ENCODE measurements at regions not wholly inside any gene's neighbourhood (a gene's known extent, or its start where the extent isn't known, plus 50 kb on each side); places are given as distances from the start of the nearest gene placed in this dataset.

GRCh38 chr14:98249476-98249875 is 1022.5 kb downstream of the BCL11B start:
- H3K4me1 ChIP-seq, result no peaks in the 10 kb centered on the region
- intact Hi-C loops (cut with DNase I), result no loop called here
- no peak for TF ChIP-seq CTCF (IDR thresholded peaks at IDR 0.05)
- TF ChIP-seq EP300 (IDR thresholded peaks at IDR 0.05), result no peak
- no peak for TF ChIP-seq POLR2AphosphoS5 (IDR thresholded peaks at IDR 0.05)
- TF ChIP-seq POLR2A (IDR thresholded peaks at IDR 0.05; ENCODE audit: low read depth), result no peak
- H3K27ac ChIP-seq (replicated peaks in 1 of 4), result no peak overlapping the region
- DNase-seq (ENCODE audit: extremely low spot score), result no peak
- WGBS, result 72% methylated on average over 2 of the region's 2 CpGs
- H3K36me3 ChIP-seq, result no peaks in the 10 kb centered on the region
- peaks cover 0 to 4% (median 0%) of the 10 kb centered on the region in 4 donors for H3K27me3 ChIP-seq
- no peak overlapping the region for H3K4me3 ChIP-seq
- no peaks in the 10 kb centered on the region for H3K9me3 ChIP-seq

DNA sequence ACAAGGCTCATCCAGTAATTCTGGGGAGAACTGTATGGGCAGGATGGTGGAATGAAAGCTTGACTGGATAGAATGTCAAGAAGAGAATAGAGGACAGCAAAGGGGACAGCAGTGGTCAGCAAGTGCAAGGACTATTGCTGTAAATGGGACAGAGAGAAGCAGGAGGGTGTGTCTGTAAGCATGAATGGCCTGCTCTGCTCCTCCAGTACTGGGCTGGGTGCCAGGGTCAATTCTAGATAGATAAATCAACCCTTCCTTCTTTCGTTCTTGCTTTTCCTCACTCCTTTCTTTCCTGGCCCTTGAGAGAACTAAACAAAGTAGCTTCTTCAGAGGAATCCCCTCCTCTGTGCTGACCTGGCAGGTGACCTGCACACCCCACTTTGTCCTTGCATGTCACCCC is 1019.2 kb downstream of the BCL11B start:
- TF ChIP-seq POLR2A (IDR thresholded peaks at IDR 0.05; ENCODE audit: low read depth) (no peak), EP300 (IDR thresholded peaks at IDR 0.05) (no peak), CTCF (IDR thresholded peaks at IDR 0.05) (no peak), POLR2AphosphoS5 (IDR thresholded peaks at IDR 0.05) (no peak)
- no peak for DNase-seq (ENCODE audit: extremely low spot score)
- WGBS, result 16% methylated on average over 1 of the region's 1 CpG
- Histone ChIP-seq H3K4me3 (no peak overlapping the region), H3K27me3 (peaks cover 0 to 4% (median 0%) of the 10 kb centered on the region in 4 donors), H3K27ac (replicated peaks in 1 of 4) (no peak overlapping the region), H3K36me3 (no peaks in the 10 kb centered on the region), H3K4me1 (no peaks in the 10 kb centered on the region), H3K9me3 (no peaks in the 10 kb centered on the region)
- intact Hi-C loops (cut with DNase I), result no loop called here

DNA sequence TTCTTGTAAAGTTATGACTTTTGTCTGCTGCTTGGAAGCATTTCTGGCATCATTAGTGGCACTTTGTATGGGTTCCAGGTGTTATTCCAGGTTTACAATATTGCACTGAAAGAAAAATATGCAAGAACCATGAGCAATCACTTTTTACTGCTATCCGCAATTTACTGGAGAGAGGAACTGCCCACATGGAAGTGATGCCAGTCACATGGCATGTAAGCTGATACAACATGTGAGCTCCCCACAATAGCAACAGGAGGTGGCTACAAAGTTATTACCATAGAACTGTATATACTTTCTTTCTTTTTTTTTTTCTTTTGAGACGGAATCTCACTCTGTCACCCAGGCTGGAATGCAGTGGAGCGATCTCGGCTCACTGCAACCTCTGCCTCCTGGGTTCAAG is 1012.1 kb downstream of the BCL11B start:
- TF ChIP-seq POLR2AphosphoS5 (IDR thresholded peaks at IDR 0.05), result no peak
- TF ChIP-seq CTCF (IDR thresholded peaks at IDR 0.05), result no peak
- no peak for TF ChIP-seq EP300 (IDR thresholded peaks at IDR 0.05)
- no peak for TF ChIP-seq POLR2A (IDR thresholded peaks at IDR 0.05; ENCODE audit: low read depth)
- Histone ChIP-seq H3K4me3 (no peak overlapping the region), H3K27ac (replicated peaks in 1 of 4) (no peak overlapping the region), H3K9me3 (no peaks in the 10 kb centered on the region), H3K4me1 (no peaks in the 10 kb centered on the region), H3K36me3 (no peaks in the 10 kb centered on the region), H3K27me3 (peaks cover 0 to 7% (median 0%) of the 10 kb centered on the region in 4 donors)
- no peak for DNase-seq (ENCODE audit: extremely low spot score)
- intact Hi-C loops (cut with DNase I), result no loop called here
- 62% methylated on average over 4 of the region's 4 CpGs for WGBS

GRCh38 chr14:98262566-98262965 is 1009.4 kb downstream of the BCL11B start:
- H3K27ac ChIP-seq (replicated peaks in 1 of 4), result no peak overlapping the region
- intact Hi-C loops (cut with DNase I), result no loop called here
- 92% methylated on average over 5 of the region's 5 CpGs for WGBS
- no peak for DNase-seq (ENCODE audit: extremely low spot score)
- peaks cover 0 to 14% (median 0%) of the 10 kb centered on the region in 4 donors for H3K27me3 ChIP-seq
- TF ChIP-seq POLR2AphosphoS5 (IDR thresholded peaks at IDR 0.05) (no peak), CTCF (IDR thresholded peaks at IDR 0.05) (no peak), POLR2A (IDR thresholded peaks at IDR 0.05; ENCODE audit: low read depth) (no peak), EP300 (IDR thresholded peaks at IDR 0.05) (no peak)
- H3K4me1 ChIP-seq, result no peaks in the 10 kb centered on the region
- no peak overlapping the region for H3K4me3 ChIP-seq
- H3K9me3 ChIP-seq, result no peaks in the 10 kb centered on the region
- H3K36me3 ChIP-seq, result no peaks in the 10 kb centered on the region

DNA sequence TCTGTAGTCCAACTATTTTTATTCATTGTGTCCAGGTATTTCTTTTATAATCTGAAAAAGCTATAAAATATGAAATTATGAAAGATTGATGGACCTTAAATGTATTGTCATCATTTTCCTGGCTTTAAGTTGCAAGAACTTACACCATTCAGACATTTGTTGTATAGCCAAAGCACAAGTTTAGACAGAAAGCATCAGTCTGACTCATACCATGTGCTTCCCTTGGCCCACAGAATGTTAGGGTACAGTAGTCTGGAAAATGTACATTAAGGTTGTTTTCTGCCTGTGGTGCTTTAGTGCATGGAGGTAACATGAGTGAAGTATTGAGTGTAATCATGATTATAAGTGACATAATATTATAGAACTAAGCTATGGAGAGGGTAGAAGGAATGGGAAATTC is 1002.5 kb downstream of the BCL11B start:
- intact Hi-C loops (cut with DNase I), result no loop called here
- H3K4me3 ChIP-seq, result no peak overlapping the region
- no peak for DNase-seq (ENCODE audit: extremely low spot score)
- H3K9me3 ChIP-seq, result no peaks in the 10 kb centered on the region
- peaks cover 0 to 7% (median 0%) of the 10 kb centered on the region in 4 donors for H3K27me3 ChIP-seq
- no peaks in the 10 kb centered on the region for H3K4me1 ChIP-seq
- TF ChIP-seq EP300 (IDR thresholded peaks at IDR 0.05), result no peak
- TF ChIP-seq CTCF (IDR thresholded peaks at IDR 0.05), result no peak
- no peak for TF ChIP-seq POLR2A (IDR thresholded peaks at IDR 0.05; ENCODE audit: low read depth)
- no peak for TF ChIP-seq POLR2AphosphoS5 (IDR thresholded peaks at IDR 0.05)
- no peaks in the 10 kb centered on the region for H3K36me3 ChIP-seq
- H3K27ac ChIP-seq (replicated peaks in 1 of 4), result no peak overlapping the region
